Smooth muscle cell (in vitro differentiated cells): ENCODE measurements at regions not wholly inside any gene's neighbourhood (a gene's known extent, or its start where the extent isn't known, plus 50 kb on each side); places are given as distances from the start of the nearest gene placed in this dataset.

ENCODE experiments used
- DNase-seq: peaks from one replicate; lab custom pipeline; 2025; ENCODE audit not compliant: unreplicated experiment; lab: John Stamatoyannopoulos, UW
- H2AFZ ChIP-seq: fragments of 200-600 bp; sonication (generic); 2 replicates; pipeline ENCODE4 v1.6.0; 2016; ENCODE audit warnings: antibody characterized with exemption, low read depth, mild to moderate bottlenecking
- H3F3A ChIP-seq: fragments of 200-600 bp; sonication (generic); 2 replicates; pipeline ENCODE4 v1.6.0; 2017; ENCODE audit warnings: antibody characterized with exemption, low read depth
- H3K27ac ChIP-seq: fragments of 200-600 bp; sonication (generic); 2 replicates; pipeline ENCODE4 v1.5.1; 2016; ENCODE audit warnings: low read depth, mild to moderate bottlenecking
- H3K27me3 ChIP-seq: fragments of 200-600 bp; sonication (generic); 2 replicates; pipeline ENCODE4 v1.6.1; 2016; ENCODE audit warnings: low read depth, mild to moderate bottlenecking
- H3K36me3 ChIP-seq: fragments of 200-600 bp; sonication (generic); 2 replicates; pipeline ENCODE4 v1.5.1; 2016; ENCODE audit warnings: low read depth
- H3K4me1 ChIP-seq: fragments of 200-600 bp; sonication (generic); 2 replicates; pipeline ENCODE4 v1.5.1; 2016; ENCODE audit warnings: low read depth
- H3K4me2 ChIP-seq: fragments of 200-600 bp; sonication (generic); 2 replicates; pipeline ENCODE4 v1.6.0; 2016; ENCODE audit warnings: mild to moderate bottlenecking
- H3K4me3 ChIP-seq: fragments of 200-600 bp; sonication (generic); 2 replicates; pipeline ENCODE4 v1.5.1; 2016; ENCODE audit warnings: mild to moderate bottlenecking
- H3K79me2 ChIP-seq: fragments of 200-600 bp; sonication (generic); 2 replicates; pipeline ENCODE4 v1.6.0; 2016; ENCODE audit warnings: low read depth, mild to moderate bottlenecking
- H3K9ac ChIP-seq: fragments of 200-600 bp; sonication (generic); 2 replicates; pipeline ENCODE4 v1.6.0; 2016; ENCODE audit warnings: low read depth
- H3K9me3 ChIP-seq: fragments of 200-600 bp; sonication (generic); replicated peaks from 2 replicates; pipeline ENCODE4 v1.5.1; 2016; ENCODE audit warnings: low read depth
- H4K20me1 ChIP-seq: fragments of 200-600 bp; sonication (generic); 2 replicates; pipeline ENCODE4 v1.6.0; 2016; ENCODE audit warnings: low read depth
- WGBS: methylation state at CpG from one replicate; pipeline ENCODE4 v1.1.7; 2016; ENCODE audit warnings: low lambda C conversion rate; 5-methylcytosine and 5-hydroxymethylcytosine counted together
- TF ChIP-seq, protein P1 (sequence below): fragments of 200-600 bp; sonication (generic); IDR thresholded peaks from 2 replicates; pipeline ENCODE4 v1.5.1; 2017; ENCODE audit warnings: borderline replicate concordance, mild to moderate bottlenecking, antibody characterized with exemption; ENCODE audit not compliant: insufficient read depth, poor library complexity, severe bottlenecking

DNA sequence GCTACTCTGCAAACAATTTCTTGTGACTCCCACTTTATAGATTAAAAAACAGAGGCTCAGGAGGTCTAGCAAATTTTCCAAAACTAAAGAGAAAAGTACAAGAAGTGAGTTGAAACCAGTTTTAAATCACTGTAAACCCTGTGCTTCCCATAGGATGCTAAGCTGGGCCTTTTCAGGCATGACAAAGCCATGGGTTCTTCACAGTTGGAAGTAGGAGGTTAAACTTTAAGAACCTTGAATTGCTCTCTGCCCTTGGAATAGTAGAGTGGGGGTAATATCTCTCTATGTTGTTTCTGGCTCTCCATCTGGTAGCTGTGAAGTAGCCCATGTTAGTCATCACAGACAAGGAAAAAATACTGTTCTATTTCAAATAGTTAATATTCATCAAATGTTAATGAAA is 193.6 kb upstream of the SATB1 start:
- no peaks in the 10 kb centered on the region for H3K9me3 ChIP-seq
- H3F3A ChIP-seq: no peaks in the 10 kb centered on the region
- no peaks in the 10 kb centered on the region for H3K79me2 ChIP-seq
- no peaks in the 10 kb centered on the region for H3K4me1 ChIP-seq
- no peak for DNase-seq
- no peaks in the 10 kb centered on the region for H3K27me3 ChIP-seq
- H3K4me3 ChIP-seq: no peak overlapping the region
- no peak overlapping the region for H3K9ac ChIP-seq
- H2AFZ ChIP-seq: no peak overlapping the region
- TF ChIP-seq, protein P1, sequence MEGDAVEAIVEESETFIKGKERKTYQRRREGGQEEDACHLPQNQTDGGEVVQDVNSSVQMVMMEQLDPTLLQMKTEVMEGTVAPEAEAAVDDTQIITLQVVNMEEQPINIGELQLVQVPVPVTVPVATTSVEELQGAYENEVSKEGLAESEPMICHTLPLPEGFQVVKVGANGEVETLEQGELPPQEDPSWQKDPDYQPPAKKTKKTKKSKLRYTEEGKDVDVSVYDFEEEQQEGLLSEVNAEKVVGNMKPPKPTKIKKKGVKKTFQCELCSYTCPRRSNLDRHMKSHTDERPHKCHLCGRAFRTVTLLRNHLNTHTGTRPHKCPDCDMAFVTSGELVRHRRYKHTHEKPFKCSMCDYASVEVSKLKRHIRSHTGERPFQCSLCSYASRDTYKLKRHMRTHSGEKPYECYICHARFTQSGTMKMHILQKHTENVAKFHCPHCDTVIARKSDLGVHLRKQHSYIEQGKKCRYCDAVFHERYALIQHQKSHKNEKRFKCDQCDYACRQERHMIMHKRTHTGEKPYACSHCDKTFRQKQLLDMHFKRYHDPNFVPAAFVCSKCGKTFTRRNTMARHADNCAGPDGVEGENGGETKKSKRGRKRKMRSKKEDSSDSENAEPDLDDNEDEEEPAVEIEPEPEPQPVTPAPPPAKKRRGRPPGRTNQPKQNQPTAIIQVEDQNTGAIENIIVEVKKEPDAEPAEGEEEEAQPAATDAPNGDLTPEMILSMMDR: no peak
- no peak overlapping the region for H3K4me2 ChIP-seq
- no peaks in the 10 kb centered on the region for H4K20me1 ChIP-seq
- no peaks in the 10 kb centered on the region for H3K36me3 ChIP-seq
- no peak overlapping the region for H3K27ac ChIP-seq

DNA sequence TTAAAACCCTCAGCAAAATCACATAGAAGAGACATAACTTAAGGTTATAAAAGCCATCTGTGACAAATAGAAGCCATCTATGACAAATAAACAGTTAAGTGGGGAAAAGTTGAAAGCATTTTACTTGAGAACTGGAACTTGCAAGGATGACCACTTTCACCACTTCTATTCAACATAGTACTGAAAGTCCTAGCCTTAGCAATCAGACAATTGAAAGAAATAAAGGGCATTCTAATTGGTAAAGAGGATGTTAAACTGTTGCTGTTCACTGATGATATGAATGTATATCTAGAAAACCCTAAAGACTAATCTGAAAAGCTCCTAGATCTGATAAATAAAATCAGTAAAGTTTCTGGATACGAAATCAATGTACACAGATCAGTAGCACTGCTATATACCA is 186.9 kb upstream of the SATB1 start:
- H3K79me2 ChIP-seq: no peaks in the 10 kb centered on the region
- no peaks in the 10 kb centered on the region for H4K20me1 ChIP-seq
- no peaks in the 10 kb centered on the region for H3F3A ChIP-seq
- TF ChIP-seq, protein P1: no peak
- no peaks in the 10 kb centered on the region for H3K27me3 ChIP-seq
- no peak overlapping the region for H2AFZ ChIP-seq
- no peaks in the 10 kb centered on the region for H3K36me3 ChIP-seq
- H3K9me3 ChIP-seq: peaks cover 3% of the 10 kb centered on the region
- H3K4me3 ChIP-seq: no peak overlapping the region
- no peaks in the 10 kb centered on the region for H3K4me1 ChIP-seq
- no peak for DNase-seq
- no peak overlapping the region for H3K9ac ChIP-seq
- H3K4me2 ChIP-seq: no peak overlapping the region
- WGBS: 98% methylated on average over 1 of the region's 1 CpG
- no peak overlapping the region for H3K27ac ChIP-seq

DNA sequence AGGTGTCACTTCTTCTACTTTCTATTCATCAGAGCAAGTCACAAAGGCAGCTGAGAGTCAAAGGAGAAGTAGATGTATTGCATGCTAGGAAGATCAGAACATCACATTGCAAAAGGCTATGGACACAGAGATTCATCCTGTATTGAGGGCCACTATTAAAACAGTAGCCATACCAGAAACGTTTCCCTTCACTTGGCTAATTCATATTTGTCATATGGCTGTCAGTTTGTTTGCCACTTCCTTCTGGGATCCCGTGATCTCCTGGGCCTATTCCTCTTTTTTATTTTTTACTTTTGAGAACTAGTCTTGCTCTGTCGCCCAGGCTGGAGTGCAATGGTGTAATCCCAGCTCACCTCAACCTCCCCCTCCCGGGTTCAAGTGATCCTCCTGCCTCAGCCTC is 184.0 kb upstream of the SATB1 start:
- H3F3A ChIP-seq: no peaks in the 10 kb centered on the region
- H3K79me2 ChIP-seq: no peaks in the 10 kb centered on the region
- no peak overlapping the region for H3K9ac ChIP-seq
- H3K36me3 ChIP-seq: no peaks in the 10 kb centered on the region
- H3K9me3 ChIP-seq: peaks cover 3% of the 10 kb centered on the region
- no peaks in the 10 kb centered on the region for H3K27me3 ChIP-seq
- no peak overlapping the region for H3K4me3 ChIP-seq
- no peak for DNase-seq
- H2AFZ ChIP-seq: no peak overlapping the region
- whole genome bisulfite sequencing: 92% methylated on average over 4 of the region's 4 CpGs
- H3K4me2 ChIP-seq: no peak overlapping the region
- H3K27ac ChIP-seq: no peak overlapping the region
- no peaks in the 10 kb centered on the region for H3K4me1 ChIP-seq
- TF ChIP-seq, protein P1: no peak
- no peaks in the 10 kb centered on the region for H4K20me1 ChIP-seq

DNA sequence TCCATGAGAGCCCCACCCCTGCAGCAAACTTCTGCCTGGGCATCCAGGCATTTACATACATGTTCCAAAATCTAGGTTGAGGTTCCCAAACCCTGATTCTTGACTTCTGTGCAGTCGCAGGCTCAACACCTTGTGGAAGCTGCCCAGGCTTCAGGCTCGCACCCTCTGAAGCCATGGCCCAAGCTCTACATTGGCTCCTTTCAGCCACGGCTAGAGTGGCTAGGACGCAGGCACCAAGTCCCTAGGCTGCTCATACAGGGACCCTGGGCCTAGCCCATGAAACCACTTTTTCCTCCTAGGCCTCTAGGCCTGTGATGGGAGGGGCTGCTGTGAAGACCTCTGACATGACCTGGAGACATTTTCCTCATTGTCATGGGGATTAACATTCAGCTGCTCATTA is 172.8 kb upstream of the SATB1 start:
- H3K36me3 ChIP-seq: no peaks in the 10 kb centered on the region
- no peaks in the 10 kb centered on the region for H3K27me3 ChIP-seq
- H3F3A ChIP-seq: no peaks in the 10 kb centered on the region
- H3K9ac ChIP-seq: no peak overlapping the region
- WGBS: 89% methylated on average over 4 of the region's 4 CpGs
- no peaks in the 10 kb centered on the region for H3K9me3 ChIP-seq
- TF ChIP-seq, protein P1: no peak
- no peaks in the 10 kb centered on the region for H4K20me1 ChIP-seq
- no peaks in the 10 kb centered on the region for H3K4me1 ChIP-seq
- H3K4me3 ChIP-seq: no peak overlapping the region
- no peak overlapping the region for H3K27ac ChIP-seq
- no peaks in the 10 kb centered on the region for H3K79me2 ChIP-seq
- H3K4me2 ChIP-seq: no peak overlapping the region
- DNase-seq: no peak
- no peak overlapping the region for H2AFZ ChIP-seq
